ENCODE measurements at regions not wholly inside any gene's neighbourhood (a gene's known extent, or its start where the extent isn't known, plus 50 kb on each side); places are given as distances from the start of the nearest gene placed in this dataset.
A peak's percentile ranks its signal among the peaks of the same experiment; 100 is the strongest.

DNA sequence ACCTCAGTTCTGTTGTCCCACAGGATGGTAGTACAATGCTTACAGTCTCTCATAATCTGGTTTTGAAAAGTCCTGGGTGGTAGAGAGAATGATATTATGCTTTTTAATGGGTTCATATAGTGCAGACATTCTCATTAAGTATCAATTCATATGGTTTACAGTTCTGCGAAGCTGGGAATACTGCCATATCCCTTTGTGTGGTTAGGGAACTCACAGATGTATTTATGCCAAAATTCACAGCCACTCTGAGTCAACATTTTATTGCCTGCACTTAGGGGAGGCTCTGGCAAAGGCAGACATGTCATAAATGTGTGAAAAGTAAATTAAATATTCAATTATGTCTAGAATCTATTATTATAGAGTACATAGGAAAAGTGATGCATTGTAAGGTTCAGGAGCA is 808.2 kb downstream of the SUCLG1 start:
- no peak for DNase-seq (ENCODE audit: low read depth)

DNA sequence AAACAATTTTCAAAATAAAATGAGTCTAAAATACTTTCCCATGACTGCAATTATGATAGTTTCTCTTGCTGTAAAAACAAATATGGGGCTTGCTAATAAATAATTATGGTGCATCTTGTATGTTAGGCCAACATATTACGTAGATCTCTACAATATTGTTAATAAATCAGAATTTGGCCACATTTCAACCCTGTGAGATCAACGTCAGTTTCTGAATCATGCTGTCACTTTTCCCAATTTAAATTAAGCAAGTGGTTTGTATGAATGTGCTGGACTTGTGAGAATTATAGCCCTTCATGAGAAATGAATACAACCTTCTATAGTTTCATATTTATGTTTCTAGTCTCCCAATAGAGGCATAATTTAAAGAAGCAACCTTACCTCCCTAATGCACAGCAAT is 808.9 kb downstream of the SUCLG1 start:
- DNase-seq (ENCODE audit: low read depth): no peak

DNA sequence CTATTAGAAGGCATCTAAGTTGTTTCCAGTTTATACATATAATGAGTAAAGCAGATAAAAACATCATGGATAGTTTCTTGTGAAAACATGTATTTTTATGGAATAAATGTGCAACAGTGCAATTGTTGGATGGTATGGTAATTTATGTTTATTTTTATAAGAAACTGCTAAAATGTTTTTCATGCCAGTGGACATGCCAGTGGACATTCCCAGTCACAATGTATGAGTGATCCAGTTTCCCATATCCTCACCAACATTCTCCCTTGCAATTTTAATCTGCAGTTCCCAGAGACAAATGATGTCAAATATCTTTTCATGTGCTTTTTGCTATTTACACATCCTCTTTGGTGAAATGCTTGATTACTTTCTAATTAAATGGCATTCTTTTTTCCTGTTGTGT is 818.6 kb downstream of the SUCLG1 start:
- DNase-seq (ENCODE audit: low read depth): no peak

DNA sequence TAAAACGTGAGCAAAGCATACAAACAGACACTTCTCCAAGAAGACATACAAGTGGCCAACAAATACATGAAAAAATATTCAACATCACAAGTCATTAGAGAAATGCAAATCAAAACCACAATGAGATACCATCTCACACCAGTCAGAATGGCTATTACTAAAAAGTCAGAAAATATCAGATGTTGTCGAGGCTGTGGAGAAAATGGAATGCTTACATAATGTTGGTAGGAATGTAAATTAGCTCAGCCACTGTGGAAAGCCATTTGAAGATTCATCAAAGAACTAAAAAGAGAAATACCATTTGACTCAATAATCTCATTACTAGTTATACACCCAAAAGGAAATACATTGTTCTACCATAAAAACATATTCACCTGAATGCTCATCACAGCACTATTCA is 825.7 kb downstream of the SUCLG1 start:
- DNase-seq (ENCODE audit: low read depth): no peak

DNA sequence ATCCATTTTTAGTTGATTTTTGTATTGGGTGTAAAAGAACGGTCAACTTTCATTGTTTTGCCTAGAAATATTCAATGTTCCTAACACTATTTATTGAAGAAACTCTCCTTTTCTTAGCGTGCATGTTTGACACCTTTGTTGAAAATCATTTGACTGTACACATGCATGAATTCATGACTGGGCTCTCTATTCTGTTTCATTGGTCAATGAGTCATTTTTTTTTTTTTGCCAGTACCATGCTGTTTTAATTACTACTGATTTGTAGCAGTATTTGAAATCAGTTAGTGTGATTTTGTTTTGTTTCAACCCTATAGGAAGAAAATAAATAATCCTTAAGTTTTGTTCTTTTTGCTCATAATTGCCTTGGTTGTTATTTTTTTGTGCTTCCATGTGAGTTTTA is 828.7 kb downstream of the SUCLG1 start:
- DNase-seq (ENCODE audit: low read depth): no peak

DNA sequence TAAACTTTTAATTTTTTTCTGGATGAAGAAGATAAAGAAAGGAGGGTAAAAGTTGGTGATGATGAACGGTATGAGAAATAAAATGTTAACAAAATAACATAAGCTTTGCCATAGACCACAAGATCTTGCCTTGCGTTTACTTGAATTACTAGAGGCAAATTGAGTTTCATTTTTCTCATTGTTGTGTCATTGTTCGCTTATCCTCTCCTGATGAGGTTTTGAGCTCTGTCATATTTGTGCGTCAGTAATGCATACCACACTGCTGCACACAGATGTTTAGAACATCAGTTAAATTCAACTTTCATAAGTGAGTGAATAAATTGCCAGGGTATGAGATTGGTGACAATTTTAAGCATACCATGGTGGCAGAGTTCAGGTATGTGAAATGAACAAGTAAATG is 843.6 kb downstream of the SUCLG1 start:
- DNase-seq (ENCODE audit: low read depth): no peak

DNA sequence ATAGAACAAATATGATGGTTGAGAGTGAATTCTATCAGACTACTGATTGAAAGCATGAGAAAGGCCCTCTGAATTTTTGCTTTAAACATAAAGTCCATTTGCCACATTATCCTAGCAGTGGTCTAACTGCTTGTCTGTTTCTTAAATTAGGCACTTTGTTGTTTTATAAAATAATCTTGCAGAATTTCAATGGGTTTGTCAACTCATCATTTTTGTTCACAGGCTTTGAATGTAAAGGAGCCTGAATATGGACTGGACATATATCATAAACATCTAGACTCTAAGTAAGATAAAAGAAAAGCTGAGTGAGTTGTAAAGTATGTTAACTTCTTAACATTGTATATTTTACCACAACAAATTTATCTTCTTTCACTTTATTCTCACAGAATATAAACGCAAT is 845.9 kb downstream of the SUCLG1 start:
- DNase-seq (ENCODE audit: low read depth): no peak

DNA sequence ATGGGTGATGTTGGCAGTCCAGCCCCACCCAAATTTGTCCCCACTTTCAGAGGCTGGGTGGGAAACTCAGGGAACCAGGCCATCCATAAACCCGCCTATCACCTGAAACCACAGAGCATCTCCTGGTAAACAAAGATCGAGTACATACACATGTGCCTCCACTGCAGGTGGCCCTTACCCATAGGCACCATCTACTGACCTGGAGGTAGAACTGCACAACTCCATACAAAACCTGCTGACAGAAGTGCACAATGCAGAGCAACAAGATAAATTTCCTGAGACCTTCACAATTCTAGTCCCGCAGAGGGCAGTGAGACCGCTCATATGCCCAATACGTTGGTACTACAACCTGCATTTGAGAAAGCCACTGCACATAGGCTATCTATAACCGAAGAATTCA is 856.3 kb downstream of the SUCLG1 start:
- no peak for DNase-seq (ENCODE audit: low read depth)

DNA sequence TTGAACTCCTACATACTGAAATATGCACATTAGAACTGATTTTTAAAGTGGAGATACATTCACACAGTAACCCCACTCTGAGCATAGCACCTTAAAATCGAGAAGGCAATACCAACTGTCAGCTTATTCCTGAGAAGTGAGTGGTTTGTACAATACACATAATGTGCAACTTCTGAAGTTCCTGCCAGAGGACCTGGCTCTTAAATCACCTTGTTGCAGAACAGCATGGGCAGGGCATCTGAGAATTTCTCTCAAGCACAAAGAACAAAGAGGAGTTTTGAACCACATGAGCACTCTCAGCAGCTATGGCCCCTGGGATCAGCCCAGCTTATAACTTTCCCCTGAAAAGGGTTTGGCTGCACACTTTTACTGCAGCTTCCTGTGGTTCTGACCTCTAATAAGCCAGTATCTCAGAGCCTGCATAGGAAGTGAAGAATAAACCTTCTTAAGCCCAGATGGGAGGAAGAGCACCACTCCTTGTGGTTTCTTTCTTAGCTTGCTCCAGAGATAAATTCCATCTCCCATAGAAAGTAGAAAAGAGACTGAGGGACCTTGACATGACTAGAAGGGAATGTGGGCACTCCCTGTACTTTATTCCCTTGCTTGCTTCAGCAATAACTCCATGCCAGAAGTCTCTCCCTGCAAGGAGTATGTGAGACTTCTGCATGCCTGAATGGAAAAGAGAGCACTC is 862.3 kb downstream of the SUCLG1 start:
- DNase-seq (ENCODE audit: low read depth): peak; percentile 6

DNA sequence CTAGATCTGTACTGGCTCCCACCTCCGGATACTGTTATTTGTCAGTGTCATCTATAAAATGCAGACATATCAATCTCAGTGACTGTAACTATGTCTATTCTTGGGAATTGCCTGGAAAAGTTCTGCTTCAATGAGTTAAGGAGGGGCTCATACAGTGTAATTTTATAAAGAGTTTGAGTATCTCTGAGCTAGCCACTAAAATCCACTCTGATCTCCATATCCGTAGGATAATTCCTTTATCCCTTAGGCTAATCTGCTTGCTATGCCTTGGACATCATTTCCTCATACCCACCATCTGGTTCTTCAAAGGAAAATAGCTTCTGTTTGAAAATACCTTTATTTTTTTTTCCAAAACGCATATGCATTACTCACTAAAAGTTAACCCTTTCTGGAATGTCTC is 863.2 kb downstream of the SUCLG1 start:
- peak; percentile 7 for DNase-seq (ENCODE audit: low read depth)

DNA sequence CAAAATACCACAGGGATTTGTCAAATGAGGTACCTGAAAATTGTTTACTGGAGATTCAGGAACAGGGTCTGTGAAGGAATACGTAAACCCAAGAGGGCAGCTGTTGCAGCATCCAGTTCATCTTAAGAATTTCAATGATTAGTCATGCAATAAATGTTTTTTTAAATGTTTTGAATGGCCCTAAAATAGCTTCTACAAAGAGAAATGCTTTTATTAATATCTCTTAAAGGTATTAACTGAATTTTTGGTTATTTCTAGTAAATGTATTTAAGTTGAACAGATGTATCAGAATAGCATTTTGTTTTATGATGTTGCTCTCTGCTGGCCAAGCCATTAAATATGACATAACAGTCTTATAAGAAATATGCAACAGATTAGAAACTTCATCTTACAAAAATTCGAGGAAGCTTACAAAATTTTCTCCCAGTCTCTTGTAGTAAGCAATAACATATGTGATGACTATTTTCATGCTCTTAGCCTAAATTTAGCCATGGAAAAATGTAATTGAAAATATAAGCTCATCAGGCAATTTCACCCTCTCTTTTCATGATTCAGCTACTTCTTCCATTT is 863.9 kb downstream of the SUCLG1 start:
- DNase-seq (ENCODE audit: low read depth): peak; percentile 5

DNA sequence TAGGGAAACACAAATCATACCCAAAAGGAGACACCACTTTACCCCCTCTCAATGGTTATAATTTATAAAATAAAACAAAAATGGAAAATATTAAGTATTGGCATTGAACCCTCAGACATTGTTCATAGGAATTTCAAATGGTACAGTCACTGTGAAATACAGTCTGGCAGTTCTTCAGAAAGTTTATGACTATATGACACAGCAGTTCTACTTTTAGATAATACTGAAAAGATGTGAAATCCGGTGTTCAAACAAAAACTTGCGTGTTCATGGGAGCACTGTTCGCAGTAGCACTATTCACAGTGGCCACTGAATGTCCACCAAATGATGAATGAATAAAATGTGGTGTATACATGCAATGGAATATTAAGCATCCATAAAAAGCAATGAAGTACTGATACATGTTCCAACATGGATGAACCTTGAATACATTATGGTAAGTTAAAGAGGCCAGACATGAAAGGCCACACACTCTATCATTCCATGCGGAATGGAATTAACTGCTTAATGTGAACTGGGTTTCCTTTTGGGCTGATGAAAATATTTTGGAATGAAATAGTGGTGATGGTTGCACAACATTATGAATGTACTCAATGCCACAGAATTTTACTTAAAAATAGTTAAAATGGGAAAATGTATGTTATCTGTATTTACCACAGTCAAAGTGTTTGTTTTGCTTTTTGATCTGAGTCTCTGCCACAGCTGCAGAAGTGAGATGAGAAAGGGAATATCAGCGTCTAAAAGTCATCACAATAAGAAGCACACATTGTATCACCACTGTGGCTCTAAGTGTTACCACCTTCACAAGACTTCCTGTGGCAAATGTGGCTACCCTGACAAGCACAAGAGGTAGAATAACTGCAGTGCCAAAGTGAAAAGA is 864.6 kb downstream of the SUCLG1 start:
- DNase-seq (ENCODE audit: low read depth): no peak

DNA sequence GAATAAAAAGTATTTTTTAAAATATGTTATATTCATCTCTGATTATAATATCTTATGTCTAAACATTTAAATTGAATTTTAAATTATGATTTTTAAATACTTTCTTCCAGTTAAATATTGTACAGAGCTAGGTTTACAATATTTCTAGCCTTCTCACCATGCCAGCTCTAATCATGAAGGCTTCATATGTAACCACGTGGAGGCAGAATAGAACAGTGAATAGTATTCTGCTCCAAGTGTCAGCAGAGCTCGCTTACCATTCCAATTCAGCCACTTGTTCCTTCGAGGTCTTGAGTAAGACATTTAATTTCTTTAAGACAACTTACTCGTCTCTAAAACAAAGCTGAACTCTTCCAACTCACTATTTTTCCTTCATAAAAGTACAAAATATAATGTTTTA is 871.8 kb downstream of the SUCLG1 start:
- no peak for DNase-seq (ENCODE audit: low read depth)

DNA sequence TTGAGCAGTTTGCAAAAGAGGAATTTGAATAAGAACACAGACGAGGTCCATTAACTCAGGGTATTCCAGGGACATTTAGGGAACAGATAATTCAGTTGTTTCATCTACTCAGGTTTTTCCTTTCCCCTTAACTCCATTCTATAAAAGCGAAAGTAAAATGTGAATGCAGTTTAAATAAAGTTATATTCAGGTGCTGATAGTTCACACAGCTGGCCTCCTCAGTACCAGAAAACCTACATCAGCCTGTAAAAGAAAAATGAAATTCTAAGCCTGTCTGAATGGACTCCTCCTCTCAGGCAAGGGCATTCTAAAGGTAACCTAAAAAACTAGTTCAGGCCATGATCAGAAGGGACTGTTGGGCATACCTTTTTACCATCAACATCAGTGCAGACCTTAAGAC is 873.8 kb downstream of the SUCLG1 start:
- DNase-seq (ENCODE audit: low read depth): no peak

DNA sequence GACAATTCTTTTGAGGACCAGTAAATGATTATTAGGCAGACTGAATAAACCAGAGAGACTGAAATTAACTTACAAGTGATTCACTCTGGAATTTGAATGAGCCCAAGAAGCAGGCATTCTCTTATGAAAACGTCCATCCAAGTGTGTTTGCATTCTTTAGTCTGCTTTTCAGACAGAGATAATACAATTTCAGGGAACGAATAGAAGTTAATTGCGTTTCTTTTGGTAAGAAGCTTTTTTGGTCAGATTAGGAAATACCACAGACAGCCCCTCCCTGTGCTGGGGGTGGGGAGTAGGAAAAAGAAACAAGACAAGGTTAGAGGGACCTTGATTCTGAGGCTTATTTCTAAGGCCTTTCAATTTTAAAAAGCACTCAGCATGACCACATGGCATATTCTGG is 874.4 kb downstream of the SUCLG1 start:
- DNase-seq (ENCODE audit: low read depth): peak; percentile 37

DNA sequence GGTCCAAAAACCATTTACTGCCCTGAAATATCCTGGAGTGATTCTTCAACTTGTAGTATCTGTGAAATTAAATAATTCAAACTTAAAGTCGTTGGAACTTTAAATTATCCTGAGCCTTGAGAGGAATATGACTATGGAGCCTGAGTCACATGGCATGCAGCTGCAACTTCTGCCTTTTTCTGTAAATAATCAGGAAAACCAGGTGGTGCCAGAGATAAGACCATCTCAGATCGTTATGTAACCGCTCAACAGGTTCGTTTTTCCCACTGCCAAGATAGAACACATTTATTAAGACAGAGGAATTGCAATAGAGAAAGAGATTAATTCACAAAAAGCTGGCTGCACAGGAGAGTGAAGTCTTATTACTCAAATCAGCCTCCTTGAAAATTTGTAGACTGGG is 876.5 kb downstream of the SUCLG1 start:
- no peak for DNase-seq (ENCODE audit: low read depth)

DNA sequence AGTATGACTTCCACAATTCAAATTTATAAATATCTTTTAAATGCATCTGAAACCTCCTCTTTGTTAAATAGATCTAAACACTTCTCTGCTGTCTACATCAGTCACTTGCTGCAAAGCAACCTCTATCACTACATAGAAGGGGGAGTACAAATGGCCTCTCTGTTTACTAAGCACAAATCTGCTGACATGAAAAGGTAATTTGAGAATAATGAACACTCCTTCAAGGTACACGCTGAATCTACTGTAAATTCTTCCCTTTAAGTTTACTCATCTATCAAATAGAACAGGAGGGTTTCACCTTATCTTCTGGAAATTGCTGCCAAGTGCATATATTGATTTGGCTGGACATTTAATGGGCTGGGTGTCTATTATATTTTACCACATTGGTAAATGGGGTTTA is 879.6 kb downstream of the SUCLG1 start:
- DNase-seq (ENCODE audit: low read depth): no peak

DNA sequence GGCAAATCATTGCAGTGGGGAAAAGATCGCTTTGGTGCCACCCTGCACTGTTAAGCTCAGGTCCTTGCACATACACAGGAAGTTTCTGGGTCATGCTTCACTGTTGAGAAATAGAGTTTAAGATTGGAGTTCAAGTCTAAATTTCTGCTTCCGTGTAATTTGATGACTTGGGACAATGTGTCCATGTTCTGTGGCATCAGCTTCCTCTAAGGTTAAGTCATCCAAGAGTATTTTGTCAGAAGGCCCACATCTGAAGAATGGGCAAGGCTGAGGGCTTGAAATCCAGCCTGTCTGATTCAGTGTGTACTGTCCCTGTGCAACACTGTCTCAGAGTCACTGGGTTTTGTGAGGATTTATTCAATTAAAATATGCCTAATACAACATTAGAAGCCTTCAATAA is 880.7 kb downstream of the SUCLG1 start:
- DNase-seq (ENCODE audit: low read depth): no peak

DNA sequence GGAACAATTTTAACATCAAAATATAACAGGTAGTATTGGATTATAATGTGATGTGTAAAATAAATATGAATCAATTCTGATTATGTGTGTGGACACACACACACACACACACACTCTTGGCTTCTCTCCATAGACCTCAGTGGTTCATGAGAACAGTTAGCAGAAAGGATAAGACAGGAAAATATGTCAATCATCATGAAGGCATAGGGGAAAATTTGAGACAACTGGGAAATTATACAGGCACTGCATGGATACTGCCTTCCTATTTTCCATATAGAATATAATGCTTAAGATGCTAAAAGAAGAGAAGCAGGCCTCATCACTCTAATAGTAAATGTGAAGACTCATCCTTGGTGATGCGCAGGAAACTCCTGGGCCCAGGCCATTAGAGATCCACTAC is 884.5 kb downstream of the SUCLG1 start:
- DNase-seq (ENCODE audit: low read depth): no peak

DNA sequence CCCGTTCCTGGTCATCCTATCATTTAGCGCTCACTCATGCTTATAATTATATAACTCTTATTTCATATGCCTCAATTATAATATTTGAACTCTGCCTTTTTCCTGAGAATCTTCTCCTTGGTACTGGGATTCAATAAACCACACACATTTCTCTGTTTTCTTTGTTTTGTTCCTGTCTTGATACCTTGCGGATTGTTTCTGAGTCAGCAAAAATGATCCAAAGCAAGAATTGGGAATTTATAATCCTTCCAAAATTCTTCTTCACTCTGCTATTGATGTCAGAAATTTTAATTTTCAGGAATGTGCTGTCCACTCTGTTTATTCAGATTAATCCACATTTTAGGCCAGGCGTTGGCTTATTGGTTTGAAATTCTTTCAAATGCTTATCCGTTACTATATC is 886.0 kb downstream of the SUCLG1 start:
- DNase-seq (ENCODE audit: low read depth): no peak

DNA sequence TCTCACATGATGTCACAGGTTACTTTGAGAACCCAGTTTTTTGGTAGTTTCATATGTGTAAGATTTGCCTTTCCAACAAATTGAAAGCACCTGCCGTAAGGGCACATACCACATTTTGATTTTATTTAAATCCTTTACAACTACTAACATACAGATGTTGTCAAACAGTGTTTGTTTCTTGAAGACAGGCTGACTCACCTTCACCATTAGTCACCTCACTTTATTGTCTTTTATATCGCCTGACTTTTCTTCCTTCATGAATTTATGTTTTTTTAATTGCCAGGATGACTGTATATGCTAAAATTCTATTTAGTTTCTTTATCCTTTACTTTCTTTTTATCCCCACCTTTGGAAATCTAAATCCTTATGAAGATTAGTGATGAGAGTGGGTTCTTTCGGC is 886.7 kb downstream of the SUCLG1 start:
- DNase-seq (ENCODE audit: low read depth): no peak

DNA sequence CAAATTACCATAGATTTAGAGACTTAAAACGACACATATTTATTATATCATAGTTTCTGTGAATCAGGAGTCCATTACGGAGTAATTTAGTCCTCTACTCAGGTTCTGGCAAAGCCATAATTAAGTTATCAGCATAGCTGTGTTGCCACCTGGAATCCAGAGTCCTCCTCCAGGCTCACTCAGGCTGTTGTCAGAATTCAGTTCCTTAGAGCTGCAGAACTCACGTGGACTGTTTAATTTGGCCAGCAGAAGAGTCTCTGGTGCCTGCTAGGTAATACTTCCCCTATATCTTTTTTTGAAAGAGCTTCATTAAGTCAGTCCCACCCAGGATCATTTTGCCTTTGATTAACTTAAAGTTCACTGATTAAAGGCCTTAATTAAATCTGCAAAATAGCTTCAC is 891.5 kb downstream of the SUCLG1 start:
- DNase-seq (ENCODE audit: low read depth): no peak

DNA sequence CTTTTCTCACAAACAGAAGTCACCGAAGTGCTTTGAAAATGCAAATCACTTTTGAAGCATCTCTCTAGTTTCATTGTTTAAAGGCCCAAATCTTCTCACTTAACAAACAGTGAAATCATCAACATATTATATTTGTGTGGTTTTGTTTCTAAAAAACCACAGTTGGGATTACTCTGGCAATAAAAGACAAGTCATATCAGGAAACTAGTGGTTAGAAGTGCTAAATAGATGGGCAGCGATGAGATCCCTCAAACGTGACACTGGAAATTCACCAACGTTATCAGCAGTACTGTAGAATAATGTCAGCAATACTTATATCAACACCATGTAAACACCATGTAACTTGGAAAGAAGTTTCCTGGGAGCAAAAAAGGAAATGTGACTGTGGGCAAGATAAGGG is 893.5 kb downstream of the SUCLG1 start:
- no peak for DNase-seq (ENCODE audit: low read depth)

All from amniotic epithelial cell (primary cell).